Tibial nerve (tissue), 4 donors: ENCODE measurements at regions not wholly inside any gene's neighbourhood (a gene's known extent, or its start where the extent isn't known, plus 50 kb on each side); places are given as distances from the start of the nearest gene placed in this dataset.

Experiments used
- DNase-seq, 2 donors: peaks; one replicate each; pipeline ENCODE4 v3.0.0-alpha.2; 2019; ENCODE audit warnings: low spot score in 2 of 2
- H3K27ac ChIP-seq, 4 donors: fragments of 200-600 bp; sonication (generic) in 3 of 4; one replicate each; pipeline ENCODE4 v1.5.1; 2017 to 2019; ENCODE audit warnings: mild to moderate bottlenecking in 1 of 4
- H3K27me3 ChIP-seq, 2 donors: fragments of 200-600 bp; sonication (generic) in 1 of 2; one replicate each; pipeline versions ENCODE4 v1.5.1 to v1.6.0; 2017 to 2019
- H3K36me3 ChIP-seq, 3 donors: fragments of 200-600 bp; sonication (generic); one replicate each; pipeline ENCODE4 v1.5.1; 2018 to 2019
- H3K4me1 ChIP-seq, 4 donors: fragments of 200-600 bp; sonication (generic) in 3 of 4; one replicate each; pipeline ENCODE4 v1.5.1; 2017 to 2019
- H3K4me3 ChIP-seq, 4 donors: fragments of 200-600 bp; sonication (generic) in 3 of 4; one replicate each; pipeline ENCODE4 v1.5.1; 2017 to 2019; ENCODE audit warnings: mild to moderate bottlenecking in 1 of 4, moderate library complexity in 1 of 4
- H3K9me3 ChIP-seq, 4 donors: fragments of 200-600 bp; sonication (generic) in 3 of 4; one replicate each; pipeline ENCODE4 v1.5.1; 2017 to 2019
- CTCF ChIP-seq, 5 experiments: fragments of 200-600 bp in 3 of 5; fragments of 450-650 bp in 2 of 5; sonication (generic) in 3 of 5; IDR thresholded peaks; one replicate each; pipeline ENCODE4 v1.5.1; 2016 to 2019; ENCODE audit warnings: antibody characterized with exemption in 5 of 5, mild to moderate bottlenecking in 3 of 5, moderate library complexity in 2 of 5
- EP300 ChIP-seq, 2 donors: sonication (generic); formaldehyde crosslinking; IDR thresholded peaks; one replicate each; pipeline ENCODE4 v1.6.1; 2017; ENCODE audit warnings: antibody characterized with exemption in 2 of 2, mild to moderate bottlenecking in 1 of 2
- POLR2A ChIP-seq, 2 donors: fragments of 450-650 bp; IDR thresholded peaks; one replicate each; pipeline ENCODE4 v1.6.1; 2017; ENCODE audit warnings: antibody characterized with exemption in 2 of 2, mild to moderate bottlenecking in 2 of 2, moderate library complexity in 2 of 2
- whole genome bisulfite sequencing, 2 donors: methylation state at CpG; one replicate each; pipeline ENCODE4 v1.1.5; 2018; 5-methylcytosine and 5-hydroxymethylcytosine counted together

- H3K27ac ChIP-seq, result no peak overlapping the region
- no peaks in the 10 kb centered on the region for H3K9me3 ChIP-seq
- H3K36me3 ChIP-seq, result no peaks in the 10 kb centered on the region
- no peak for DNase-seq
- no peak overlapping the region for H3K4me3 ChIP-seq
- H3K4me1 ChIP-seq, result peaks cover 0 to 4% (median 0%) of the 10 kb centered on the region in 4 donors
- 61 to 65% methylated on average over 6 of the region's 6 CpGs for WGBS, 2 donors
- TF ChIP-seq POLR2A (IDR thresholded peaks at IDR 0.05) (no peak), EP300 (IDR thresholded peaks at IDR 0.05) (no peak), CTCF (IDR thresholded peaks at IDR 0.05) (no peak)
- H3K27me3 ChIP-seq, result no peaks in the 10 kb centered on the region
Observed at GRCh38 chr13:44818428-44818827, 170.8 kb downstream of the NUFIP1 start.

GRCh38 chr13:44818016-44818415 is 171.3 kb downstream of the NUFIP1 start:
- H3K9me3 ChIP-seq, result no peaks in the 10 kb centered on the region
- no peaks in the 10 kb centered on the region for H3K36me3 ChIP-seq
- no peak for DNase-seq
- 86 to 95% methylated on average over 5 of the region's 5 CpGs for WGBS, 2 donors
- no peak for TF ChIP-seq EP300 (IDR thresholded peaks at IDR 0.05)
- no peak for TF ChIP-seq CTCF (IDR thresholded peaks at IDR 0.05)
- TF ChIP-seq POLR2A (IDR thresholded peaks at IDR 0.05), result no peak
- no peak overlapping the region for H3K27ac ChIP-seq
- H3K27me3 ChIP-seq, result no peaks in the 10 kb centered on the region
- H3K4me3 ChIP-seq, result no peak overlapping the region
- peaks cover 0 to 4% (median 0%) of the 10 kb centered on the region in 4 donors for H3K4me1 ChIP-seq

GRCh38 chr13:44817131-44817671 is 172.1 kb downstream of the NUFIP1 start:
- TF ChIP-seq EP300 (IDR thresholded peaks at IDR 0.05) (no peak), POLR2A (IDR thresholded peaks at IDR 0.05) (no peak)

GRCh38 chr13:44816701-44817100 is 172.6 kb downstream of the NUFIP1 start:
- Histone ChIP-seq H3K4me1 (peaks cover 0 to 4% (median 2%) of the 10 kb centered on the region in 4 donors), H3K27ac (no peak overlapping the region), H3K36me3 (no peaks in the 10 kb centered on the region), H3K27me3 (no peaks in the 10 kb centered on the region), H3K9me3 (no peaks in the 10 kb centered on the region), H3K4me3 (no peak overlapping the region)
- no peak for DNase-seq
- TF ChIP-seq CTCF (IDR thresholded peaks at IDR 0.05) (no peak), EP300 (IDR thresholded peaks at IDR 0.05) (no peak), POLR2A (IDR thresholded peaks at IDR 0.05) (no peak)
- WGBS, 2 donors, result 87 to 98% methylated on average over 1 of the region's 1 CpG

More at GRCh38 chr13:44817131-44817671, 172.1 kb downstream of the NUFIP1 start:
- Histone ChIP-seq H3K36me3 (no peaks in the 10 kb centered on the region), H3K4me3 (no peak overlapping the region), H3K27ac (no peak overlapping the region), H3K4me1 (peaks cover 0 to 4% (median 2%) of the 10 kb centered on the region in 4 donors), H3K9me3 (no peaks in the 10 kb centered on the region), H3K27me3 (no peaks in the 10 kb centered on the region)
- no peak for DNase-seq
- 66 to 69% methylated on average over 5 of the region's 5 CpGs for WGBS, 2 donors

GRCh38 chr13:44815623-44816022 is 173.6 kb downstream of the NUFIP1 start:
- DNase-seq, result peak in 1 of 2 donors; percentile 22
- peak in 1 of 2 donors; percentile 39 for TF ChIP-seq EP300 (IDR thresholded peaks at IDR 0.05)
- no peak for TF ChIP-seq CTCF (IDR thresholded peaks at IDR 0.05)
- TF ChIP-seq POLR2A (IDR thresholded peaks at IDR 0.05), result no peak
- H3K4me1 ChIP-seq, result peaks cover 0 to 4% (median 2%) of the 10 kb centered on the region in 4 donors
- H3K27ac ChIP-seq, result no peak overlapping the region
- no peaks in the 10 kb centered on the region for H3K27me3 ChIP-seq
- 36 to 38% methylated on average over 5 of the region's 5 CpGs for WGBS, 2 donors
- no peak overlapping the region for H3K4me3 ChIP-seq
- no peaks in the 10 kb centered on the region for H3K9me3 ChIP-seq
- H3K36me3 ChIP-seq, result no peaks in the 10 kb centered on the region
